T47D (cell line): ENCODE measurements at regions not wholly inside any gene's neighbourhood (a gene's known extent, or its start where the extent isn't known, plus 50 kb on each side); places are given as distances from the start of the nearest gene placed in this dataset.
A peak's percentile ranks its signal among the peaks of the same experiment; 100 is the strongest.
"Not testable (repeated sequence)": the region's sequence is repeated elsewhere in the genome, so short reads cannot be mapped to it uniquely, and the experiment has no call there.

Experiments
- DNase-seq, 2 experiments: peaks; one replicate each; pipeline versions ENCODE4 v3.0.0 to v3.0.0-alpha.2; 2011 to 2012; ENCODE audit warnings: low read depth in 1 of 2, low spot score in 1 of 2
- JUND ChIP-seq: IDR thresholded peaks from 2 replicates; pipeline ENCODE4 v1.6.1; 2012; ENCODE audit warnings: low read depth
- in situ Hi-C: cut with HindIII; loops from 2 replicates; pipeline ENCODE4 v1.10.0; 2016; ENCODE audit warnings: low sequenced_read_pairs, low pct_unique_long_range_greater_than_20kb

GRCh38 chrX:108900333-108900732 is 164.0 kb upstream of the IRS4 start:
- no peak for DNase-seq
- TF ChIP-seq JUND: no peak

GRCh38 chrX:108896349-108896748 is 160.0 kb upstream of the IRS4 start:
- in situ Hi-C loops, DNase-seq: not testable (repeated sequence)

More at GRCh38 chrX:108900333-108900732, 164.0 kb upstream of the IRS4 start:
- in situ Hi-C loops: no loop called here

- TF ChIP-seq JUND: peak; percentile 76; the same call in 1 of the 2 replicates
- in situ Hi-C loops: no loop called here
- peak; percentile 5 to 84 for DNase-seq
Measured at GRCh38 chrX:108892501-108892900, 156.1 kb upstream of the IRS4 start.

- DNase-seq: no peak
- no peak for TF ChIP-seq JUND
- in situ Hi-C loops: no loop called here
Measured at GRCh38 chrX:108875548-108875947, 139.2 kb upstream of the IRS4 start.

- in situ Hi-C loops: not testable (repeated sequence)
Measured at GRCh38 chrX:108843039-108843438, 106.7 kb upstream of the IRS4 start.

GRCh38 chrX:108833993-108834392 is 97.6 kb upstream of the IRS4 start:
- in situ Hi-C loops: no loop called here
- DNase-seq: no peak
- TF ChIP-seq JUND: no peak

More at GRCh38 chrX:108843039-108843438, 106.7 kb upstream of the IRS4 start:
- not testable (repeated sequence) for DNase-seq

- no peak for TF ChIP-seq JUND
- in situ Hi-C loops: no loop called here
- DNase-seq: no peak
Measured at GRCh38 chrX:108811891-108812290, 75.5 kb upstream of the IRS4 start.

- TF ChIP-seq JUND: no peak
- in situ Hi-C loops: no loop called here
- peak in 1 of 2 experiments; percentile 0 for DNase-seq
Measured at GRCh38 chrX:108795240-108795639, 58.9 kb upstream of the IRS4 start.
